ENCODE measurements at regions not wholly inside any gene's neighbourhood (a gene's known extent, or its start where the extent isn't known, plus 50 kb on each side); places are given as distances from the start of the nearest gene placed in this dataset.
A peak's percentile ranks its signal among the peaks of the same experiment; 100 is the strongest.

DNA sequence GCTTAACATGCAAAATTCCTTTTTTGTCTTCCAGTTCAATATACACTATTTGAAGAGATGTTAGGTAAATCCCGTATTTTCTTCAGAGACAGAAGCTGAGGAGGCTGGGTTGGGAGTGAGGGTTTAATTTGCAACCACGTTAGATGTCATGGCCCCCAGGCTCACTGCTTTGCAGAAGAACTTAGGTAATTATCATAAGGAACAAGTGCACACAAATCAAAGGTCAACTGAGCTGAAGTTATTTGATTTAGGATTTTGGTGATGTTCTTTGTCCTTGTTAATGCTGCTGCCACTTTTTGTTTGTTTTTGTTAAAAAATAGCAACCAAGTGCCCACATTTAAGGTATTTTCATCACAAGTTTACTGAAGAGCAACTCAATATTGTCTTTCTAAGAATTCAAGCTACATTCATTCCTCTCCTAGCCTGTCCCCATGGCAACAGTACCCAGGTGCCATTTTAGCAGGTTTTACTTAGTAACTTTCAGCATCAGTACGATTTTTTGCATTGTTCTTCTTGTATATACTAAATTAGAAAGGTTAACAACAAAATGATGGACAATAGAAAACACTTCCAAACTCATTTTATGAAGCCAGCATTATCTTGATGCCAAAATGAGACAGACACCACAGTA, 62.9 kb upstream of the NDUFV2 start:
- H3K27ac ChIP-seq, result no peak overlapping the region
- no peaks in the 10 kb centered on the region for H3K9me3 ChIP-seq
- H3K4me3 ChIP-seq, result no peak overlapping the region
- intact Hi-C loops (cut with DNase I), result no loop called here
- TF ChIP-seq POLR2A (IDR thresholded peaks at IDR 0.05), result no peak
- TF ChIP-seq, protein P1, sequence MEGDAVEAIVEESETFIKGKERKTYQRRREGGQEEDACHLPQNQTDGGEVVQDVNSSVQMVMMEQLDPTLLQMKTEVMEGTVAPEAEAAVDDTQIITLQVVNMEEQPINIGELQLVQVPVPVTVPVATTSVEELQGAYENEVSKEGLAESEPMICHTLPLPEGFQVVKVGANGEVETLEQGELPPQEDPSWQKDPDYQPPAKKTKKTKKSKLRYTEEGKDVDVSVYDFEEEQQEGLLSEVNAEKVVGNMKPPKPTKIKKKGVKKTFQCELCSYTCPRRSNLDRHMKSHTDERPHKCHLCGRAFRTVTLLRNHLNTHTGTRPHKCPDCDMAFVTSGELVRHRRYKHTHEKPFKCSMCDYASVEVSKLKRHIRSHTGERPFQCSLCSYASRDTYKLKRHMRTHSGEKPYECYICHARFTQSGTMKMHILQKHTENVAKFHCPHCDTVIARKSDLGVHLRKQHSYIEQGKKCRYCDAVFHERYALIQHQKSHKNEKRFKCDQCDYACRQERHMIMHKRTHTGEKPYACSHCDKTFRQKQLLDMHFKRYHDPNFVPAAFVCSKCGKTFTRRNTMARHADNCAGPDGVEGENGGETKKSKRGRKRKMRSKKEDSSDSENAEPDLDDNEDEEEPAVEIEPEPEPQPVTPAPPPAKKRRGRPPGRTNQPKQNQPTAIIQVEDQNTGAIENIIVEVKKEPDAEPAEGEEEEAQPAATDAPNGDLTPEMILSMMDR (IDR thresholded peaks at IDR 0.05), result no peak
- DNase-seq (no peak), ATAC-seq (peak in 2 of 4 donors; percentile 49 to 61)
- no peaks in the 10 kb centered on the region for H3K27me3 ChIP-seq
- peaks cover 0 to 8% (median 0%) of the 10 kb centered on the region in 4 donors for H3K4me1 ChIP-seq
- 68% methylated on average over 3 of the region's 3 CpGs for WGBS (ENCODE audit: insufficient coverage, low coverage, low lambda C conversion rate, missing lambda C conversion rate)
- no peaks in the 10 kb centered on the region for H3K36me3 ChIP-seq

DNA sequence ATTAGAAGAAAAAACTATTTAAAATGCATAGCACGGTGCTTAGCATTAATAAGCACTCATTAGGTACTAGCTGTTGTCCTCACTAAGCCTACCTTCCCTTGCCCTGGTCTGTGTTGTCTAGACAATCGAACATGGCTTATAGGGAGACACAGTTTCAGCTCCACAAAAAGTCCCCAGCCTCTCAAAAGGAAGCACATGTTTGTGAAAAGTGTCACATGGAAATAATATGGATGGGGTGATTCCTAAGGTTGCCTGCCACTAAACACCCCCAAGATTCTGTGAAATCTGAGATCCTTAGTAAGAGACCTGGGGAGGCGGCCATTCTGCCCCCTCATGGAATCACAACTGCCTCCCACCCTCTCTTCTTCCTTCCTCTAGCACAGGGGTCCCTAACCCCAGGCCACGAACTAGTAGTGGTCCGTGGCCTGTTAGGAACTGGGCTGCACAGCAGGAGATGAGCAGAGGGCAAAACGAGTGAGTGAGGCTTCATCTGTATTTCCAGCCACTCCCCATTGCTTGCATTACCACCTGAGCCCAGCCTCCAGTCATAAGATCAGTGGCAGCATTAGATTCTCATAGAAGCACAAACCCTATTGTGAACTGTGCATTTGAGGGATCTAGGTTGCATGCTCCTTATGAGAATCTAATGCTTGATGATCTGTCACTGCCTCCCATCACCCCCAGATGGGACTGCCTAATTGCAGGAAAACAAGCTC, 59.6 kb upstream of the NDUFV2 start:
- Histone ChIP-seq H3K36me3 (no peaks in the 10 kb centered on the region), H3K4me1 (peaks cover 0 to 8% (median 0%) of the 10 kb centered on the region in 4 donors), H3K27ac (no peak overlapping the region), H3K9me3 (no peaks in the 10 kb centered on the region), H3K27me3 (no peaks in the 10 kb centered on the region), H3K4me3 (no peak overlapping the region)
- WGBS (ENCODE audit: insufficient coverage, low coverage, low lambda C conversion rate, missing lambda C conversion rate), result 83% methylated on average over 3 of the region's 6 CpGs
- intact Hi-C loops (cut with DNase I), result no loop called here
- ATAC-seq (no peak), DNase-seq (no peak)
- TF ChIP-seq, protein P1 (IDR thresholded peaks at IDR 0.05), result no peak
- TF ChIP-seq POLR2A (IDR thresholded peaks at IDR 0.05), result no peak

DNA sequence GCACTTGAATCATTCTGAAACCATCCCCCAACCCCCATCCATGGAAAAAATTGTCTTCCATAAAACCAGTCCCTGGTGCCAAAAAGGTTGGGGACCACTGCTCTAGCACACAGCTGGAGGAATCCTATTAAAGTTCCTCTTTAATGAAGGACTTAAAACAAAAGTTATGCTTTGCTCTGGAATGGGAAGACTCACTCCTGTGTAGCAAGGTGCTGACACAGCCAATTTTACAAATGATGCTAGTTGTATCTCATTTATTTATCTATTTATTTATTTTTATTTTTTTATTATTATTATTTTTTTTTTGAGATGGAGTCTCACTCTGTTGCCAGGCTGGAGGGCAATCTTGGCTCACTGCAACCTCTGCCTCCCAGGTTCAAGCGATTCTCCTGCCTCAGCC, 58.9 kb upstream of the NDUFV2 start:
- intact Hi-C loops (cut with DNase I), result no loop called here
- no peak for DNase-seq
- no CpG with 5 or more reads among the region's 1 CpG for WGBS (ENCODE audit: insufficient coverage, low coverage, low lambda C conversion rate, missing lambda C conversion rate)
- no peaks in the 10 kb centered on the region for H3K27me3 ChIP-seq
- no peak for ATAC-seq
- H3K27ac ChIP-seq, result no peak overlapping the region
- H3K9me3 ChIP-seq, result no peaks in the 10 kb centered on the region
- TF ChIP-seq, protein P1 (IDR thresholded peaks at IDR 0.05), result no peak
- no peak for TF ChIP-seq POLR2A (IDR thresholded peaks at IDR 0.05)
- H3K4me1 ChIP-seq, result peaks cover 0 to 8% (median 0%) of the 10 kb centered on the region in 4 donors
- H3K4me3 ChIP-seq, result no peak overlapping the region
- H3K36me3 ChIP-seq, result no peaks in the 10 kb centered on the region

DNA sequence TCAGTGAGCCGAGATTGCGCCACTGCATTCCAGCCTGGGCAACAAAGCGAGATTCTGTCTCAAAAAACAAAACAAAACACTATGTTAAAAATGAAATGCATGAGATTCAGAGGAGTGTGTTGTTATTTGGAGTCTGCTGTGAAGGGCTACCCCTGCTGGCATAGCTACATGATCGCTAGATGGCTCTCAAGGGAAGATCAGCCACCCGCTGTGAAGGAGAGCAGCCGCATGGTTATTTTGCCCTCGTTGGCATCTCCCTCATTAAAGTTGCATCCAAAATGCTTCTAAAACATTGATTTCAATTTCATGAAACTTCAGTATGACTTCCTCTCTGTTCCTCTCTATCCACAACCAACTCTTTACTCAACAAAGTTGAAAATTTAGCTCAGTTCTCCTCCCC, 54.8 kb upstream of the NDUFV2 start:
- DNase-seq, result no peak
- Histone ChIP-seq H3K9me3 (no peaks in the 10 kb centered on the region), H3K4me1 (no peaks in the 10 kb centered on the region), H3K27ac (no peak overlapping the region), H3K36me3 (no peaks in the 10 kb centered on the region), H3K27me3 (no peaks in the 10 kb centered on the region), H3K4me3 (no peak overlapping the region)
- TF ChIP-seq, protein P1 (IDR thresholded peaks at IDR 0.05), result no peak
- no peak for TF ChIP-seq POLR2A (IDR thresholded peaks at IDR 0.05)
- intact Hi-C loops (cut with DNase I), result no loop called here
- 95% methylated on average over 7 of the region's 7 CpGs for WGBS (ENCODE audit: insufficient coverage, low coverage, low lambda C conversion rate, missing lambda C conversion rate)
- ATAC-seq, result no peak
